ENCODE measurements at regions not wholly inside any gene's neighbourhood (a gene's known extent, or its start where the extent isn't known, plus 50 kb on each side); places are given as distances from the start of the nearest gene placed in this dataset.
A peak's percentile ranks its signal among the peaks of the same experiment; 100 is the strongest.

- H3K4me1 Mint-ChIP-seq, result peaks cover 0 to 2% (median 0%) of the 10 kb centered on the region in 3 donors
- no peaks in the 10 kb centered on the region for H3K27me3 Mint-ChIP-seq
- no peak overlapping the region for H3K4me3 Mint-ChIP-seq
- H3K36me3 Mint-ChIP-seq, result no peaks in the 10 kb centered on the region
- H3K27ac Mint-ChIP-seq, result no peak overlapping the region
- H3K9me3 Mint-ChIP-seq, result peaks cover 0 to 4% (median 2%) of the 10 kb centered on the region in 3 donors
Measured at GRCh38 chr16:35637683-35638082, 2178.3 kb downstream of the TP53TG3F start.

DNA sequence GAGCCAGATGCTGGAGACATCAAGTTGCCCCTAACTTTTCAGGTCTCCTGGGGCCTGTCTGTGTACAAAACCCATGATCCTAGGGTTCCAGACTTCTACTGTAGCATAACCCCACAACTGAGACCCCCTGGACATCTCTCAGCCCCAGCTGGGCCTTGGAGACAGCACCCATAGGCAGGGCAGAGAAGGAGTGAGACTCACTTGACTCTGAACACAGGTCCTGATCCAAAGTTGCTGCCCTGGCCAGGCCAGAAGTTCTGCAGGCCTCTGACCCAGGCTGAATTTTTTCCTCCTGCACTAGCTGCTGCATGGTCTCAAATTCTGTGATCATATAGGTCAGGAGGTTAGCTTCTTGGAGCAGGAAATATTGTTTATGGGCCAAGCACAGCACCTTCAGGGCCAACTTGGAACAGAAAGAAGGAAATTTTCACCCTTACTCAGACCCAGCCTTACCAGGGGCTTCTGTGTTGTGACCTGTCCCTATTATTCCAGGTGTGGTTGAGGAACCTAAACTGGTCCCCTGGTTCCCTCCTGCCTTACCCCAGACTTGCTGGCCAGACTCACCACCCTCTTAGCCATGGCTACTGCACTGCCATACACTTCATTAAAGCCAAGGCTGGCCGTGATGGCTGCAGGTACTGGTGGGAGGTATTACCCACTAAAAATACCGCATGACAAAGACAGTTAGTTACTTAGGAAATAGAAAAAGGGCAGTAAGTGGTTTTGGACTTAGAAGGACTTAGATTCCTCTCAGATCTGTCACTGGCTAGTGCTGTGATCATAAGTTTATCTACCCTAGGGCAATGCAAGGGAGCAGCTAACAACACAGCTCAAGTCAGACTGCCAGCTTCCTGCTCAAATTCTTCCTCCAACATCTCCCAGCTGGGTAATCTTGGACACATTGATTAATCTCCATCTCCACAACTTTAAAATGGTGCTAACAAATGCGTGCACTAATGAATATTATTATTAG, 2180.1 kb downstream of the TP53TG3F start:
- H3K27ac Mint-ChIP-seq, result no peak overlapping the region
- no peaks in the 10 kb centered on the region for H3K27me3 Mint-ChIP-seq
- H3K4me3 Mint-ChIP-seq, result no peak overlapping the region
- peaks cover 0 to 7% (median 6%) of the 10 kb centered on the region in 3 donors for H3K9me3 Mint-ChIP-seq
- H3K4me1 Mint-ChIP-seq, result peaks cover 0 to 2% (median 0%) of the 10 kb centered on the region in 3 donors
- H3K36me3 Mint-ChIP-seq, result no peaks in the 10 kb centered on the region

DNA sequence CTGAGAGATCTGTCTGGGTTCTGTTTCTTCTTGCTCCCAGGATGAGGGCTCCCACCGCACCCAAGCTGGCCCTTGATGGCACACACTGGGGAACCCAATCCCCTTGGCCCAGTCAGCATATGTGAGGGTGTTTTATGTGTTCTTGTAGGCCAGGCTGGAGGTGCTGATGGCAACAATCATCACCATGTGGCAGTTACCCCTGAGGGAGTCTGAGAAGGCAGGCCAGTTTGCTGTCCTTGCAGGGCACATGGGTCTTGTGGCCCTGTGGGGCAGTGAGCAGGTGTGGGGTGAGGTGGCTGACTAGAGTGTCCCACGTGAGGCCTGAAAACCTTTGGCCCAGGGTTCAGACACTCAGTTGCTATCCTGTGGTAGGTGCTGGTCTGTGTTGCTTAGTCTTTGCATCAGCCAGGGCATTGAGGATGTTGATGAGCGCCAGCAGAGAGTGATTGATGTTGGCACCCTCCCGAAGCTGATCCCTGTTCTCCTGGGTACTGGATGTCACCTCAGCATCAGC, 2183.0 kb downstream of the TP53TG3F start:
- H3K4me1 Mint-ChIP-seq, result peaks cover 0 to 2% (median 0%) of the 10 kb centered on the region in 3 donors

GRCh38 chr16:35651841-35652240, 2192.4 kb downstream of the TP53TG3F start:
- H3K36me3 Mint-ChIP-seq, result no peaks in the 10 kb centered on the region
- no peaks in the 10 kb centered on the region for H3K27me3 Mint-ChIP-seq
- H3K4me3 Mint-ChIP-seq, result no peak overlapping the region
- H3K9me3 Mint-ChIP-seq, result peaks cover 0 to 3% (median 1%) of the 10 kb centered on the region in 3 donors
- no peaks in the 10 kb centered on the region for H3K4me1 Mint-ChIP-seq
- no peak overlapping the region for H3K27ac Mint-ChIP-seq

More for the DNA sequence above, 2183.0 kb downstream of the TP53TG3F start:
- Mint-ChIP-seq H3K9me3 (peaks cover 8 to 12% (median 8%) of the 10 kb centered on the region in 3 donors), H3K27ac (no peak overlapping the region), H3K36me3 (no peaks in the 10 kb centered on the region), H3K27me3 (no peaks in the 10 kb centered on the region), H3K4me3 (peak overlapping the region in 1 of 4 donors; percentile 58)

GRCh38 chr16:35664091-35664693, 2204.8 kb downstream of the TP53TG3F start:
- no peaks in the 10 kb centered on the region for H3K27me3 Mint-ChIP-seq
- H3K27ac Mint-ChIP-seq, result no peak overlapping the region
- H3K36me3 Mint-ChIP-seq, result no peaks in the 10 kb centered on the region
- H3K4me1 Mint-ChIP-seq, result peaks cover 0 to 3% (median 0%) of the 10 kb centered on the region in 3 donors
- H3K4me3 Mint-ChIP-seq, result no peak overlapping the region
- peaks cover 1 to 26% (median 5%) of the 10 kb centered on the region in 3 donors for H3K9me3 Mint-ChIP-seq

DNA sequence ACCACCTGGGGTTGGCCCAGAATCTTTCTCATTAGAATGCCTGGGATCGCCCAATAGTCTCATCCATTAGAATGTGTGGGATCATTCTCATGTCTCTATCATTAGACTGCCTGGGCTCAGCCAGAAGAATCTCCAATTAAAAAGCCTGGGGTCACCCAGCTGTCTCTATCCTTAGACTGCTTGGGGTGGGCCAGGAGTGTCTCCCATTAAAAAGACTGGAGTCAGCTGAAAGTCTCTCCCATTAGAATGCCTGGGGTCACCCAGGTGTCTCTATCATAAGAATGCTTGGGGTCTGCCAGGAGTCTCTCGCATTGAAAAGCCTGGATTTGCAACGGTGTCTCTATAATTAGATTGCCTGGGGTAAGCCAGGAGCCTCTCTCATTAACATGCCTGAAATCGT, 2225.7 kb downstream of the TP53TG3F start:
- H3K27me3 Mint-ChIP-seq, result no peaks in the 10 kb centered on the region
- H3K27ac Mint-ChIP-seq, result no peak overlapping the region
- no peaks in the 10 kb centered on the region for H3K4me1 Mint-ChIP-seq
- peaks cover 0 to 22% (median 12%) of the 10 kb centered on the region in 3 donors for H3K9me3 Mint-ChIP-seq
- no peaks in the 10 kb centered on the region for H3K36me3 Mint-ChIP-seq
- H3K4me3 Mint-ChIP-seq, result no peak overlapping the region

- peaks cover 0 to 26% (median 23%) of the 10 kb centered on the region in 3 donors for H3K9me3 Mint-ChIP-seq
Measured at GRCh38 chr16:35686595-35686994, 2227.2 kb downstream of the TP53TG3F start.

DNA sequence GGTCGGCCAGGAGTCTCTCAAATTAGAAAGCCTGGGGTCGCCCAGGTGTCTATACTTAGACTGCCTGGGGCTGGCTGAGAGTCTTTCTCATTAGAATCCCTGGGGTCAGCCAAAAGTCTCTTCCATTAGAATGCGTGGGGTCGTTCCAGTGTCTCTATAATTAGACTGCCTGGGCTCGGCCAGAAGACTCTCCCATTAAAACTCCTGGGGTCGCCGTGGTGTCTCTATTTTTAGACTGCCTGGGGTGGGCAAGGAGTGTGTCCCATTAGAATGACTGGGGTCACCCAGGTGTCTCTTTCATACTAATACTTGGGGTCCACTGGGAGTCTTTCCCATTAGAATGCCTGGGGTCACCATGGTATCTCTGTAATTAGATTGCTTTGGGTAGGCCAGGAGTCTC, 2227.7 kb downstream of the TP53TG3F start:
- H3K36me3 Mint-ChIP-seq, result no peaks in the 10 kb centered on the region
- no peaks in the 10 kb centered on the region for H3K4me1 Mint-ChIP-seq
- peaks cover 0 to 26% (median 23%) of the 10 kb centered on the region in 3 donors for H3K9me3 Mint-ChIP-seq
- no peak overlapping the region for H3K27ac Mint-ChIP-seq
- no peaks in the 10 kb centered on the region for H3K27me3 Mint-ChIP-seq
- H3K4me3 Mint-ChIP-seq, result no peak overlapping the region

More at GRCh38 chr16:35686595-35686994, 2227.2 kb downstream of the TP53TG3F start:
- no peak overlapping the region for H3K4me3 Mint-ChIP-seq
- H3K27me3 Mint-ChIP-seq, result no peaks in the 10 kb centered on the region
- no peak overlapping the region for H3K27ac Mint-ChIP-seq
- H3K4me1 Mint-ChIP-seq, result no peaks in the 10 kb centered on the region
- H3K36me3 Mint-ChIP-seq, result no peaks in the 10 kb centered on the region

GRCh38 chr16:35687781-35688180, 2228.4 kb downstream of the TP53TG3F start:
- Mint-ChIP-seq H3K4me1 (no peaks in the 10 kb centered on the region), H3K27me3 (no peaks in the 10 kb centered on the region), H3K9me3 (peaks cover 0 to 26% (median 23%) of the 10 kb centered on the region in 3 donors), H3K27ac (no peak overlapping the region), H3K36me3 (no peaks in the 10 kb centered on the region), H3K4me3 (no peak overlapping the region)

GRCh38 chr16:35689764-35690163, 2230.4 kb downstream of the TP53TG3F start:
- H3K9me3 Mint-ChIP-seq, result peaks cover 0 to 32% (median 19%) of the 10 kb centered on the region in 3 donors
- no peaks in the 10 kb centered on the region for H3K4me1 Mint-ChIP-seq
- H3K27me3 Mint-ChIP-seq, result no peaks in the 10 kb centered on the region
- no peaks in the 10 kb centered on the region for H3K36me3 Mint-ChIP-seq
- H3K27ac Mint-ChIP-seq, result no peak overlapping the region
- H3K4me3 Mint-ChIP-seq, result no peak overlapping the region

DNA sequence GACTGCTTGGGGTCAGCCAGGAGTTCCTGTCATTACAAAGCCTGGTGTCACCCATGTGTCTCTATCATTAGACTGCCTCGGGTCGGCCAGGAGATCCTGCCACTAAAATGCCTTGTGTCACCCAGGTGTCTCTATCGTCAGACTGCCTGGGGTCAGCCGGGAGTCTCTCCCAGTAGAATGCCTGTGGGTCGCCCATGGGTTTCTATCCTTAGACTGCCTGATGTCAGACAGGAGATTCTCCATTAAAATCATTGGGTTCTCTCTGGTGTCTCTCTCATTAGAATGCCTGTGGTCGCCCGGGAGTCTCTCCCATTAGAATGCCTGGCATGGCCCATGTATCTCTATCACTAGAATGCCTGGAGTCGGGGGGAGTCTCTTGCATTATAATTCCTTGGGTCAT, 2231.0 kb downstream of the TP53TG3F start:
- no peaks in the 10 kb centered on the region for H3K36me3 Mint-ChIP-seq
- H3K27me3 Mint-ChIP-seq, result no peaks in the 10 kb centered on the region
- H3K9me3 Mint-ChIP-seq, result peaks cover 0 to 32% (median 19%) of the 10 kb centered on the region in 3 donors
- no peak overlapping the region for H3K4me3 Mint-ChIP-seq
- no peak overlapping the region for H3K27ac Mint-ChIP-seq
- H3K4me1 Mint-ChIP-seq, result no peaks in the 10 kb centered on the region

DNA sequence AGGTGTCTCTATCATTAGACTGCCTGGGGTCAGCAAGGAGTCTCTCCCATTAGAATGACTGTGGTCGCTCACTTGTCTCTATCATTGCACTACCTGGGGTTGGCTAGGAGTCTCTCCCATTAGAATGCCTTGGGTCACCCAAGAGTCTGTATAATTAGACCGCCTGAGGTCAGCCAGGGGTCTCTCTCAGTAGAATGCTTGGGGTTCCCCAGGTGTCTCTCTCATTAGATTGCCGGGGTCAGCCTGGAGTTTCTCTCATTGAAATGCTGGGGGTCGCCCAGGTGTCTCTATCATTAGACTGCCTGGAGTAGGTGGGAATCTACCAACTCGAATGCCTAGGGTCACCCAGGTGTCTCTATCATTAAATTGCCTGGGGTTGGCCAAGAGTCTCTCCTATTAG, 2231.6 kb downstream of the TP53TG3F start:
- no peaks in the 10 kb centered on the region for H3K36me3 Mint-ChIP-seq
- no peaks in the 10 kb centered on the region for H3K4me1 Mint-ChIP-seq
- no peak overlapping the region for H3K4me3 Mint-ChIP-seq
- no peak overlapping the region for H3K27ac Mint-ChIP-seq
- no peaks in the 10 kb centered on the region for H3K27me3 Mint-ChIP-seq
- H3K9me3 Mint-ChIP-seq, result peaks cover 0 to 29% (median 19%) of the 10 kb centered on the region in 3 donors

DNA sequence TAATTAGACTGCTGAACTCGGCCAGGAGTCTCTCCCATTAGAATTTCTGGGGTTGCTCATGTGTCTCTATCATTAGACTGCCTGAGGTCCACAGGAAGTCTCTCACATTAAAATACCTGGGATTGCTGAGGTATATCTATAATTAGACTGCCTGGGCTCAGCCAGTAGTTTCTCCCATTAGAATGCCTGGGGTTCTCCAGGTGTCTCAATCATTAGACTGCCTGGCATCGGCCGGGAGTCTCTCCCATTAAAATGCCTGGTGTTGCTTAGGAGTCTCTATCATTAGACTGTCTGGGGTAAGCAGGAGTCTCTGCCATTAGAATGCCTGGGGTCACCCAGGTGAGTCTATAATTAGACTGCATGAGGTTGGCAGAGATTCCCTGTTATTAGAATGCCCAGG, 2233.4 kb downstream of the TP53TG3F start:
- no peak overlapping the region for H3K27ac Mint-ChIP-seq
- H3K36me3 Mint-ChIP-seq, result no peaks in the 10 kb centered on the region
- H3K4me3 Mint-ChIP-seq, result no peak overlapping the region
- H3K4me1 Mint-ChIP-seq, result no peaks in the 10 kb centered on the region
- H3K27me3 Mint-ChIP-seq, result no peaks in the 10 kb centered on the region
- peaks cover 0 to 24% (median 16%) of the 10 kb centered on the region in 3 donors for H3K9me3 Mint-ChIP-seq

DNA sequence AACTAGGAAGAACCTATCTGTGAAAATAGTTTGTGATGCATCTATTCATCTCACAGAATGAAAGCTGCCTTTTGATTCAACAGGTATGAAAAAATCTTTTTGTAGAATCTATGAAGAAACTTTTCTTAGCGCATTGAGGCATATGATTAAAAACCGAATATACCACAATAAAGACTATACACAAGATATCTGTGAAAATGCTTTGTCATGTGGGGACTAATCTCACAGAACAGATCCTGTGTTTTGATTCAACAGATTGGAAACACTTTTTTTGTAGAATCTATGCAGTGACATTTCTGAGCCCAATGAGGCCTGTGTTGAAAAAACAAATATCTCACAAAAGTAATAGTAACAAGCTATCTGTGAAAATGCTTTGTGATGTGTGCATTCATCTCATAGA, 2247.5 kb downstream of the TP53TG3F start:
- H3K36me3 Mint-ChIP-seq, result peaks cover 3% of the 10 kb centered on the region
- H3K4me3 Mint-ChIP-seq, result no peak overlapping the region
- no peaks in the 10 kb centered on the region for H3K27me3 Mint-ChIP-seq
- H3K27ac Mint-ChIP-seq, result no peak overlapping the region
- H3K4me1 Mint-ChIP-seq, result no peaks in the 10 kb centered on the region
- H3K9me3 Mint-ChIP-seq, result peaks cover 4 to 10% (median 9%) of the 10 kb centered on the region in 3 donors

DNA sequence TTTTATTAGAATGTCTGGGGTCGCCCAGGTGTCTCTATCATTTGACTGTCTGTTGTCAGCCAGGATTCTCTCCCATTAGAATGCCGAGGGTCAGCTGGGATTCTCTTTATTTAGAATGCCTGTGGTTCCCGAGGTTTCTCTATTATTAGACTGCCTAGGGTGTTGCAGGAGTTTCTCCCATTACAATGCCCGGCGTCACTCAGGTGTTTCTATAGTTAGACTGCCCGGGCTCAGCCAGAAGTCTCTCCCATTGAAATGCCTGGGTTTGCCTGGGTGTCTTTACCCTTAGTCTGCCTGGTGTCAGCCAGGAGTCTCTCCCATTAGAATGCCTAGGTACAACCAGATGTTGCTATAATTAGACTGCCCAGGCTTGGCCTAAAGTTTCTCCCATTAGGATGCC, 2252.0 kb downstream of the TP53TG3F start:
- H3K4me3 Mint-ChIP-seq, result no peak overlapping the region
- peaks cover 5% of the 10 kb centered on the region for H3K36me3 Mint-ChIP-seq
- no peak overlapping the region for H3K27ac Mint-ChIP-seq
- peaks cover 0 to 26% (median 9%) of the 10 kb centered on the region in 3 donors for H3K9me3 Mint-ChIP-seq
- no peaks in the 10 kb centered on the region for H3K27me3 Mint-ChIP-seq
- no peaks in the 10 kb centered on the region for H3K4me1 Mint-ChIP-seq

All from IgD-negative memory B cell (primary cell).